ENCODE measurements at regions not wholly inside any gene's neighbourhood (a gene's known extent, or its start where the extent isn't known, plus 50 kb on each side); places are given as distances from the start of the nearest gene placed in this dataset.

DNA sequence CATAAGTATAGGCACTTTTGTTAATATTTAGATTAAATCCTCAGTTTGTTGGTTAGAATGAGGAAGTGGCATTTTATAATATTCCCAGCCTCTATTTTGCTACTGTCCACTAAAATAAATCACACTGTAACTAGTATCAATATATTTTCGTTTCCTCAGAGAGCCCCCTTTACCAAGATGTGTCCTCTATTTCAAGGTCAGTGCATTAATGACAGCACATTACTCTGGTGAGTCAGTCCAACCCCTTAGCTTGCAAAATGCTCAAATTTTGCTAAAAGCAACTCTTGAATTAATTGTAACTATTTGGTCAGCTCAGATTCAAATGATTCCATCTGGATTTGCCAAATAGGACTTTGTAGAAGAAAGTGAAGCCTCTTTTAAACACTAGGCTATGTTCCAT lies 199.3 kb downstream of the PDHA2 start:
- WGBS, result 30% methylated on average over 1 of the region's 1 CpG
- no peak overlapping the region for H3K27ac ChIP-seq (ENCODE audit: low read depth in 1 of 2, low read length in 2 of 2)
- no peak for DNase-seq (ENCODE audit: low spot score)
- no peak overlapping the region for H3K4me3 ChIP-seq (ENCODE audit: low read depth in 1 of 3, low read length in 3 of 3)
- H3K36me3 ChIP-seq (ENCODE audit: control insufficient read depth in 4 of 4, insufficient read depth in 3 of 4, low read depth in 1 of 4, low read length in 3 of 4), result no peaks in the 10 kb centered on the region
- no peaks in the 10 kb centered on the region for H3K9me3 ChIP-seq (ENCODE audit: control insufficient read depth in 4 of 4, low read length in 3 of 4)
- no peak overlapping the region for H3K9ac ChIP-seq (ENCODE audit: low read depth in 1 of 2, low read length in 2 of 2)
- H3K4me1 ChIP-seq (ENCODE audit: control insufficient read depth in 4 of 4, insufficient read depth in 4 of 4, low read length in 3 of 4), result no peaks in the 10 kb centered on the region
- no peaks in the 10 kb centered on the region for H3K27me3 ChIP-seq (ENCODE audit: control insufficient read depth in 4 of 4, insufficient read depth in 4 of 4, low read length in 3 of 4)
- TF ChIP-seq TAF1 (conservative IDR thresholded peaks at IDR 0.05), result no peak
- no peak for TF ChIP-seq JUND (IDR thresholded peaks at IDR 0.05)
- TF ChIP-seq RXRA (IDR thresholded peaks at IDR 0.05), result no peak
- TF ChIP-seq YY1 (IDR thresholded peaks at IDR 0.05), result no peak
- no peak for TF ChIP-seq NR2F2 (IDR thresholded peaks at IDR 0.05)
- TF ChIP-seq HNF4A (conservative IDR thresholded peaks at IDR 0.05), result no peak
- no peak for TF ChIP-seq RAD21 (IDR thresholded peaks at IDR 0.05)
- no peak for TF ChIP-seq FOXA2 (IDR thresholded peaks at IDR 0.05)
- no peak for TF ChIP-seq ZBTB33 (IDR thresholded peaks at IDR 0.05)
- no peak for TF ChIP-seq ATF3 (IDR thresholded peaks at IDR 0.05)
- no peak for TF ChIP-seq CTCF (IDR thresholded peaks at IDR 0.05; ENCODE audit: low read depth, low read length, missing input control)
- no peak for TF ChIP-seq SP1 (IDR thresholded peaks at IDR 0.05)
- TF ChIP-seq HNF4G (IDR thresholded peaks at IDR 0.05), result no peak
- no peak for TF ChIP-seq EGR1 (IDR thresholded peaks at IDR 0.05; ENCODE audit: low read depth in 2 of 2)
- TF ChIP-seq GABPA (IDR thresholded peaks at IDR 0.05 in 1 of 2, conservative IDR thresholded peaks at IDR 0.05 in 1 of 2), result no peak
- no peak for TF ChIP-seq REST (IDR thresholded peaks at IDR 0.05)

GRCh38 chr4:96039803-96040436 lies 200.0 kb downstream of the PDHA2 start:
- no peaks in the 10 kb centered on the region for H3K4me1 ChIP-seq (ENCODE audit: control insufficient read depth in 4 of 4, insufficient read depth in 4 of 4, low read length in 3 of 4)
- H3K4me3 ChIP-seq (ENCODE audit: low read depth in 1 of 3, low read length in 3 of 3), result no peak overlapping the region
- H3K27ac ChIP-seq (ENCODE audit: low read depth in 1 of 2, low read length in 2 of 2), result no peak overlapping the region
- WGBS, result 43% methylated on average over 2 of the region's 2 CpGs
- H3K27me3 ChIP-seq (ENCODE audit: control insufficient read depth in 4 of 4, insufficient read depth in 4 of 4, low read length in 3 of 4), result no peaks in the 10 kb centered on the region
- H3K36me3 ChIP-seq (ENCODE audit: control insufficient read depth in 4 of 4, insufficient read depth in 3 of 4, low read depth in 1 of 4, low read length in 3 of 4), result no peaks in the 10 kb centered on the region
- H3K9me3 ChIP-seq (ENCODE audit: control insufficient read depth in 4 of 4, low read length in 3 of 4), result no peaks in the 10 kb centered on the region
- no peak for DNase-seq (ENCODE audit: low spot score)
- no peak overlapping the region for H3K9ac ChIP-seq (ENCODE audit: low read depth in 1 of 2, low read length in 2 of 2)
- TF ChIP-seq YY1 (IDR thresholded peaks at IDR 0.05) (no peak), FOXA2 (IDR thresholded peaks at IDR 0.05) (no peak), HNF4G (IDR thresholded peaks at IDR 0.05) (no peak), ZBTB33 (IDR thresholded peaks at IDR 0.05) (no peak), CTCF (IDR thresholded peaks at IDR 0.05; ENCODE audit: low read depth, low read length, missing input control) (no peak), RXRA (IDR thresholded peaks at IDR 0.05) (no peak), RAD21 (IDR thresholded peaks at IDR 0.05) (no peak), JUND (IDR thresholded peaks at IDR 0.05) (no peak), HNF4A (conservative IDR thresholded peaks at IDR 0.05) (no peak), FOXA1 (IDR thresholded peaks at IDR 0.05) (no peak)

All from liver (tissue), 8 donors.